Femur (tissue), 1 donor: ENCODE measurements at regions not wholly inside any gene's neighbourhood (a gene's known extent, or its start where the extent isn't known, plus 50 kb on each side); places are given as distances from the start of the nearest gene placed in this dataset.

Experiments
- DNase-seq: peaks from one replicate; pipeline ENCODE4 v3.0.0-alpha.2; 2017

DNA sequence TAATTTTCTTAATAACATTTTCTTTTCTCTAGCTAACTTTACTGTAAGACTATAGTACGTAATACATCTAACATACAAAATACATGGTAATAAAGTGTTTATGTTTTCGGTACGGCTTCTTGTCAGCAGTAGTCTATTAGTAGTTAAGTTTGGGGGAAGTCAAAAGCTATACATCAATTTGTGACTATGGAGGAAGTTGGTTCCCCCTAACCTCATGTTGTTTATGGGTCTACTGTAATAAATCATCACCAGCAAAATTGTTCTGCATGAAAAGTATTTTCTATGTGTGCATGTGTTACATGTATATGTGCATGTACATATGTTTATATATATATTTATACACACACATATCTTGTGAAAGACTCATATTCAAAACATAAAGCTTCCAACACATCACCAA, 303.0 kb downstream of the TRIB2 start:
- DNase-seq = no peak

DNA sequence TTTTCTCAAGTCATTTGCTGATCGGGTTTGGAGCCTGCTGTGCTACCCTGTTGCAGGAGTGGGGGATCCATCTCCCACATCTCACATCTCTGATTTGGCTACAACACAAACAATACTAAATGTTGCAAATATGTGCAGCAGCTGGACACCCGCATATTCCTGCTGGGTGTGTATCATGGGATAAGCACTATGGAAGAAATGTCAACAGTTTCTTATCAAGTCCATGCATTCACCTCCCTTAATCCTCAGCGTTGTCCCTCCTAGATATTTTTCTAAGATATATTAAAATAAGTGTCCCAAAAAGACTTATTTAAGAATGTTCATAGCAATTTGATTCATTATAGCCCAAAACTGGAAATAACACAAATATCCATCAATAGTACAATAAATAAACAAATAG, 303.7 kb downstream of the TRIB2 start:
- DNase-seq = no peak

DNA sequence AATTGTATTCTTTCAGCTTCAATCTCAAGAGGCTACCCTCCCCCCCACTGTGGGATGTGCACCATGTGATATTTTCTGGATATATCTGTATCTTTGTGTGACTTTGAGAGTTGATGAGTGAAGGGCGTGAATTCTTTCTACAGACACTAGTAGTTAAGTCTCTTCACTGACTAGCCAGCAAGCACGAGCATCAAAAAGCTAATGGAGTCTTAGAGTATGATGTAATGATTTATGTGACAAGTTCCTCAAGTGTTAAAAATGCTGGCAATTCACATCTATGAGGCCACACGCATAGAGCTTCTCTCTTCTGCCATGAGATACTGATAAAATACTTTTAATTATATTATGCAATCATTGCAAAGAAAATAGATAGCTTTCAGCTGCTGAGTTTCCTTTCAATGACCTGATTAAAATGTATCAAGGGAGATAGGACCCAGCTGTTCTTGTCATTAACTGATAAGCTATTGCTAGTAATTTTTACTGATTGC, 304.8 kb downstream of the TRIB2 start:
- DNase-seq = no peak

DNA sequence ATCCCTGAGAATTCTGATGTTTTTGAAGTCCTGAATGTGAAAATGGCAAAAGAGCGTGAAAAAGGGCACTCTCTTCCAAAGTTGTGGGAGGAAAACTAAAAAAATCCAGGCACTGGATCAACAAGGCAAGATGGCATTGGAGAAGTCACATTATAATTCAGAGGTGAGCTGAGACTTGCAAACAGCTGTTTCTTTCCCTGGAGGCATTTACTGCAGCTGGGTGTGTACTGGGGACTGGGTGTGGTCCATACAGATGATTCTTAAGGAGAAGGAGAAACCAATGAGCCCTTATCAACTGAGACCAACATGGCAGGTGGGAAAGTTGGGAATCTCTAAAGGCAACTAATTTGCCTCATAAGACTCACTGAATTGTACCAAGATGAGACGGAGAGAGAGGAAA, 313.9 kb downstream of the TRIB2 start:
- DNase-seq = no peak

DNA sequence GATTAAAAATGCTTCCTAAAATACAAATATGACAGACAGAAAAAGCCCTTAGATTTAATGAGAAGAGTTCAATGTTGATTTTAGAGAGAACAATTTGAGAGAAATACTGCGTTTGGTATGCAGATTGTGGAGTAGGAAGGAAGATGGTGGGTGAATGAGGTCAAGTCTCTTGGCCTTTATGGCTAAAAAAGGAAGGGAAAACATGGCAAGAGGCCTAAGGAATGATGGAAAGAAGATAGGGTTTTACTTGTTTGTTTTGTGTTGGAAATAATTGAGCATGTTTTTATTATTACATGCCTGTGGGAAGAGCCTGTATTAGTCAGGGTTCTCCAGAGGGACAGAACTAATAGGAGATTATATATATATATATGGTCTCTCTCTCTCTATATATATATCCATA, 318.1 kb downstream of the TRIB2 start:
- DNase-seq = no peak

DNA sequence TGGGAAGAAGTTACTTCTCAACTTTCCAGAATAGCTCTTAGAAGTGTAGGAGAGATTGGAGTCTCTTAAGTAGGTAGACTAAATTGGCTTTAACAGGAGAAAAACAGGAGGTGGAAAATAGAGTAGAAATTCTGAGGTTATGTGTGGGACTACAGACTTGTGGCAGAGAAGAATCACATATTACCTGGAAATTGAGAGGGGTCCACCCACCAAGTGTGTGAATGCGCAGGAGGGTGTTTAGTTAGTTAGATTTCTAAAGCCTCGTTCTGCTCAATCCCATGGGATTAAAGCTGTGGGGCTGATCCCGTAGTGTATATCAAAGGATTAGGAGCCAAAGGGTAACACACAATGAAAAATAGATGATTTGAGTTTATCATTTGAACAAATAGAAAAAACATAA, 319.1 kb downstream of the TRIB2 start:
- DNase-seq = no peak

DNA sequence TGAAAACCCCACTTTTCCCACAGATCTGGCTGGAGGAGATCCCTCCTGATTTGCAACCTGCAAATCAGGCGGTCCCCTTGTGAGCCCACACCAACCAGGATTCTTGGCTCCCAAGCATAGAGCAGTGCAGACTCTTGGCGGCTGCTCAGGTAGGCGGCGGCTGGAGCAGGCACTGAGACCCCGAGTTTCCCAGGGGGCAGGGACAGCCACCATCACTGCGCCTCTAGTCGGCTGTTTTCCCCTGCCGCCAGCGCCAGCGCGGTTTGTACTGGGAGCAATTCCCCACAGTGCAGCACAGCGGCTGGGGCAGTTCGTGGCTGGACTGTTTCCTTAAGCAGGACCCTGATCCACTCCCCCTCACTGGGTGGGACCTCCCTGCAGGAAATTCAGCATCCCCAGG, 323.3 kb downstream of the TRIB2 start:
- DNase-seq = no peak

DNA sequence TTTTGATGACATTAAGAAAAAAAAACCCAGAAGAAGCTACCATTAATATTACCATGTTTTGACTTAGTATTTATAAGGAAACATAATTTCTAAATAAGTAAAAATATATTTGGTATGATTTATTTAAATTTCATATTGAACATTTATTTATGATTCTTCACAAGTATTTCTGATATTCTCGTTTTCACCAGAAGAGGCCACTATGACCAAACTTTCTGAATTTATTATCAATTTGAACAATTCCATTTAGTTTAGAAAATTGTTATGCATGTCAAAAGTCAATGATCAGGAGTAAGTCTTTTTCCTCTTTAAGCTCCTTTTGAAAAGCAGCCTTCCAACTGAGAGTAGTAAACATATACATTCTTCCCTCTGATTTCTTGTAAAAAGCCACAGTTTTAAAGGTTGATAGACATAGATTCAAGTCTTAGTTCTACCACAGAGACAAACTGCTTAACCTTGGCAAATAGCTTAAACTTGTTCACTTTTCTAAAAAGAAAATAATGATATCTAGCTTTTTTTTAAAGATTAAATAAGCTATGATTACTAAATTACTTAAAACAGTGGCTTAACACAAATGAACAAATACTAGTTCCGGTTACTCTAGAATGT, 329.9 kb downstream of the TRIB2 start:
- no peak for DNase-seq

DNA sequence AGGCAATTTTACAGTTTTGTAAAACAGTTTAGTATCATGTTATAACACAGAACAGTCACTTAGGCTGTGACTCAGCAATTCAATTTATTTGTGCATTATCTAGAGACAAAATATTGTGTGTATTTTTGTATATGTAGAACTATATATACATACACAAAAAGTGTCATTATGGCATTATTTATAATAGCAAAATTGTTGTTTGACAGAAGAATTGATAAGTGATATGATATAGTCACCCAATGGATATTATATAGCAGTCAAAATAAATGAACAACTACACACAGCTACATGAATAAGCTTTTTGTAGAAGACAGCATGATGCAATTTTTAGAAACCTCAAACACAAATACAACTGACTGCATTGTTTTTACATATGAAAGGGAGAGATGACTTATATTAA, 334.0 kb downstream of the TRIB2 start:
- no peak for DNase-seq

DNA sequence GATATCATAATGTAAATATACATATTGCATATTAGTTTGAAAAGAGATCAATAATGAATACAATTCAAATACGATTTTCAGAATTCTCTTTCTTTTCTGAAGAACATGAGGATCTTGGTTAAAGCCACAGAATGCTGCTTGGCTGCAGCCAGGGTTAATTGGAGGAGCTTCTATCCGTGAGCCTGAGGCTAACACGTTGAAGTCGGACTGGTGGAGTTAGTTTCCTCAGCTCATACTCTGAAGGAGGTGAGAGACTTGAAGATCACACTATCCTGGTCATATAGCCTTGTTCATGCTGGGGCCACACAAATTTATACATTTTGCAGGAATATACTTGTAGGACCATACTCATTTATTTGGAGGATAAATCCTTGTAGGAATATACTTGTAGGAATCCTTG, 335.8 kb downstream of the TRIB2 start:
- no peak for DNase-seq

DNA sequence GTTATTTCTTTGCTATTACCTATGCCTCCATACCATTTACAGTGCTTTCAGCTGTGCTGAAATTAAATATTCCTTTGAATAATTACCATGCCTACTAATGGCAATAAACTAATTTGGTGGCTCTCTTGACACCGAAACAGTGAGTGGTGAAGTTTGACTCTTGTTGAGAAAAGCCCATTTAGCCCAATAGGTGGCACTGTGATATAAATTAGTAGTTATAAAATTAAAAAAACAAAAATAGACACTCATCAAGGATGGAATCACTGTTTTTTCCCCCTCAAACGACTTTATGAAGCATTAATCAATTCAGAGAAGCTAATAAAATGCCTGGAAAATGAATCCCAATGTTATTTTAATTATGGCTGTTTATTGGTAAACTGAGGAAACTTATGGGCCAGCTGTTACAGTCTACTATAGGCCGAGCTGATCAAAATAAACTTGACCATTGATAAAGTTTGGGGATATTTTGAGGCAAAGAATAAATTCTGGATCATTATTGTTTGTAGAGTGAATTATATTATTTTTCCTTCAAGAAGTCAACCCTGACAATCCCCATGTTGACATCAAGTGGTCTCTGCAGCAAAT, 339.6 kb downstream of the TRIB2 start:
- no peak for DNase-seq

DNA sequence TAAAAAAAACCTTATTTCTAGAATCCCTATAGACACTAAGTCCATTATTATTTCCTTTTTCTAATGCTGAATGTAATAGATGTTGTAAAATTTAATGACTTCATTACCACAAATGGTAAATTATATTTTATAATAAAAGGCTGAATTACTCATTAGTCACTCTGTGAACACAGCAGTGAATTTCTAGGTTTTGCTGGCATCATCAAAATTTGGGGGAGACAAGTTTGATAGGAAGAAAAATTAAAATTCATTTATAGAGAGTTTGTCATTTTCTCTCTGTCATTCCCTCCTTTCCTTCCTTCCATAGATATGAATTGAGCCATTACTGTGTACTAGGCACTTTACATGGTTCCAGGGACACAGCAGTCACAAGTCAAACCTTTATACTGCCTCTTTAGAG, 340.9 kb downstream of the TRIB2 start:
- no peak for DNase-seq

DNA sequence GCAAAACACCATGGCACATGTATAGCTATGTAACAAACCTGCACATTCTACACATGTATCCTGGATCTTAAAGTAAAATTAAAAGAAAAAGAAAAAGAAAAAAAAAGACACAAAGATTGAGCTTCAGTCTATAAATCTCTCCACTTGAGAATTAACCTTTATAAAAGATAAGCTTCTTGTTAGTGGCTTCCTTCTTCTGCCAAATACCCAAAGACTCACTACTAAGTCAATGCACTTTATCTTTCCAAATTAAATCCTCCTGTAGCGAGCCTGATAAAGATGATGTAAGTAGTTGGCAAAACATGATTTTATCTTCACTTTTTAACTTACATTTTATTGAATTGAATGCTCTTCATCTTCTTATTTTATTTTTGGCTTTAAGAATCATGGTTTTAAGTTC, 349.9 kb downstream of the TRIB2 start:
- no peak for DNase-seq

DNA sequence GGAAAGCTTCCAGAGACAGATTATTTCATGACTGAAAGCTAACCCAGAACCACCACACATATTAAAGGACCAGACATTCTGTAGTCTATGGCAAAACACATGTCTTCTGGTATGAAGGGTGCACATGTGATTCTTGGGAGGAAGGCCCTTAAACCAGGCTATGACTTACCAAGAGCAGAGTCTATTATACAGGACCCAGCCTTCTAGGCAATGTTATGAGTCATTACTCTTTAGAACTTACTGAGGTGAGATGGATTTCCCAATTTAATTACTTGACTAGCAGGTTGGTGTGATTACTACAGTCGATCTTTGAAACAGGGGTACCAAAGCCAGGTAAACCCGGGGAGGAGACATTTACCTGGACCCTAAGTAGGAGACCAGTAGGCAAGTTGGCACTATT, 350.8 kb downstream of the TRIB2 start:
- no peak for DNase-seq

DNA sequence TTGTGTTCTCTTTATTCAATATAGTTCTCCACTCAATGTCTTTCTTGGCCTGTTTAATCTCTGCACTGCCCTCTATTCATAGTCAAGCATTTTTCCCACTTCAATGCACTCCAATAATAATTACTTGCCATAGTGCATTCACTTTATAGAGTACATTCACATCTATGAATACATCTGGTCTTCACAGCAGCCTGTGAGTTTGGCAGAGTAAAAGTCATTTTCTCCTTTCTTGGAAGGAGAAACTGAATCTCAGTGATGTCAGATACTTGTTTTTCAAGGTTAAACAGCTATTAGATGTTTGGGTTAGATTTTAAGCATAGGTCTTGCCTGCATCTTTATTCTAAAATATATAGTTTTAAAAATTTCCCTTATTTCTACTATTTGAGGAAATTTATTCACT, 373.2 kb downstream of the TRIB2 start:
- DNase-seq = no peak

DNA sequence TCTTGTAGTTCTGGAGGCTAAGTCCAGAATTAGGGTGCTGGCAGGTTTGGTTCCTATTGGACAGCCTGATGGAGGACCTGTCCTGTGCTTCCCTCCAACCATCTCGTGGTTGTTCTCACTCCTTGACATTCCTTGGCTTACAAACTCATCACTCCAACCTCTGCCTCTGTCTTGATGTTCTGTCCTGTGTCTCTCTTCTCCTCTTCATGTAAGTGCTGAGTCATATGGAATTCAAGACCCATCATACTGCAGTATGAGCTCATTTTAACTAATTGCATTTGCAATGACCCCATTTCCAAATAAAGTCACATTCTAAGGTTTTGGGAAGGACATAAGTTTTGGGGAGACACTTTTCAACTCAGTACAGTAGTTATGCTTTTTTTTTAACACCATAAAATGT, 374.7 kb downstream of the TRIB2 start:
- no peak for DNase-seq

DNA sequence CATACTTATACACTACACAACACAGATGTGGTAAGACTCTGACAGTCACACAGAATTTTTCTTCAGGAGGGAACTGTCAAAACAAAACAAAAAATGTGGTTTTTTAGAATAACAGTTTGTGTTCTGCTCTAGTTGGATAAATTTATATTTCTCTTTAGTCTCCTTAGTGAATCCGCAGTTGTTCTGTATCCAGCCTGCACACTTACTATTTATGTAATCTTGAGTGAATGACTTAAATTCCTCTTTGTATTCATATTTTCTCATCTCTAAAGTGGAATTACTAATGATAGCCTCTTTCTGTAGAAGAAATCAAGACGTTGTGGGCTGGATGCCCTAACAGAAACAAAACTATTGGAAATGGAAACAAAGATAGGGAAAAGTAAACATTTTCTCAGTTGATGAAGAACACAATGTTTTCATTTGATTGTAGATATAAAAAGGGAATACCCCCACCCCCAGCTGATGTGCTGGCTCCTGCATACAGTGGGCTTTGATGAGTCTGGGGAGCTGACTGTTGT, 375.2 kb downstream of the TRIB2 start:
- no peak for DNase-seq

DNA sequence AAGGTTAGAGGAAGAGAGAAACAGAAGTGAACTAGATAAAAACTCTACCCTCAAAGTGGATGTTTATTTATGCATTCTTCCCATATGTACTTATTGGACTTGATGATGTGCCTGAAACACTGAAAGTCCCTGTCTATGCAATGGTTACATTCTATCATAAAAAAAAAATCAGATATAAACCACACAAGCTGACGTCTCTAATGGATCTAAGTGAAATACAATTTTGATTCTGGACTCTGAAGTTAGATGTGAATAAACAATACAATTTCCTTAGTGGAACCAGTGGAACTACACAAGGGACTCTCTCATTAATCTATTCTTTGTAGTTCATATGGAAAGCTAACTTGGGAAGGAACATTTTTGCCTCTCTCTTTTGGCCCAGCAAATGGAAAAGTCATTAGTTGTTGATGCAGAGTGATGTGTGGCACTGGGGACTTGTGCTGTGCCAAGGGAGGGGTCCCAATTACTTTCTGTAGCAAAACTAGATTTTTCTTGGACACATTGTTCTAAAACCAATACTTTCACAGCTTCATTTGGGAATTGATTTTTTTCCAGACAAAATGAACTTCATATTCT, 376.8 kb downstream of the TRIB2 start:
- DNase-seq = peak; percentile 49

DNA sequence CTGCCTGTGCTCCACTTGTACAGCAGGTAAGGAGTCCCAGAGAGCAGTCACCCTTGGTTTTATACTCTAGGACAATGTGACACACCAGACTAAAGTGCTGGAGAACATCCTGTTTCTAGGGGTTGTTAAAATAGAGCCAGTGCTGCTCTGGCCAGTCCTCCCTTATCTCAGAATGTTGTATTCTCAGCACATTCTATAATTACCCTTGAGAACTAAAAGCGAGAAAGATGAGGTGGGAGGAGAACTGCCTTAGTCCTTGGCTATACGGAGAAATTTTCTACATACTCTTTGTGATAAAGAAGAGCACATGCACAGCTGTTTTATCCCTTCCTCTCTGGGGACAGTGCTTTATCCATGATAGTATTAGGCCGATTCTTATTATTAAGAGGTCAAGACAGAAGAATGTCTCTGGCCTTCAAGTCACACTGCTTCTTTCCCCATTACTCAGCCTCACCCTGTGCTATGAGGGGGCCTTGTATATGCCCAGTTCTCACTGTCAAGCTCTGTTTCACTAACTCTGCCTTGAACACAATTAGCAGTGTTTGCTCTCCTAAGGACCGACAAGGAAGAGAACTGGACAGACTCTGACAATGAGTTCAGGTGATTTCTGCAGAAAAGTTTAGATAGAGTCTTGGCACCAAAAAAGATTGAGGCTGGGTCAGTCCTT, 385.8 kb downstream of the TRIB2 start:
- no peak for DNase-seq

DNA sequence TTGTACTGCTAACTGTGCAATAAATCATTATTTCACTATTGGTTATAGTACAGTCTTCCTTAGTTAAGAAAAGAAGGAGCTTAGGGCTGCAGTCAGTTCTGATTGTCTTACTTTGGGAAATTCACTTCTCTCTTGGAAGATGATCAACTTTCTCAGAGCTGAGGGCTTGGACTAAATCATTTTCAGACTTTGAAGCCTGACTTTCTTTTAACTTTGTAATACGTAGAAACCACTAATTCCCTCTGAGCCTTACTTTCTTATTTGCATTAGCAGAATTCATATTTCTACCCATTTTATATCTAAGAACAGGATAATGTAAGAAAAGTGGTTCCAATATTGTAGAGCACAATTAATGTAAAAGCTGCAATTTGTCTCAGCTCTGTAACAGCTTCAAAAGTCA, 386.4 kb downstream of the TRIB2 start:
- DNase-seq = no peak

DNA sequence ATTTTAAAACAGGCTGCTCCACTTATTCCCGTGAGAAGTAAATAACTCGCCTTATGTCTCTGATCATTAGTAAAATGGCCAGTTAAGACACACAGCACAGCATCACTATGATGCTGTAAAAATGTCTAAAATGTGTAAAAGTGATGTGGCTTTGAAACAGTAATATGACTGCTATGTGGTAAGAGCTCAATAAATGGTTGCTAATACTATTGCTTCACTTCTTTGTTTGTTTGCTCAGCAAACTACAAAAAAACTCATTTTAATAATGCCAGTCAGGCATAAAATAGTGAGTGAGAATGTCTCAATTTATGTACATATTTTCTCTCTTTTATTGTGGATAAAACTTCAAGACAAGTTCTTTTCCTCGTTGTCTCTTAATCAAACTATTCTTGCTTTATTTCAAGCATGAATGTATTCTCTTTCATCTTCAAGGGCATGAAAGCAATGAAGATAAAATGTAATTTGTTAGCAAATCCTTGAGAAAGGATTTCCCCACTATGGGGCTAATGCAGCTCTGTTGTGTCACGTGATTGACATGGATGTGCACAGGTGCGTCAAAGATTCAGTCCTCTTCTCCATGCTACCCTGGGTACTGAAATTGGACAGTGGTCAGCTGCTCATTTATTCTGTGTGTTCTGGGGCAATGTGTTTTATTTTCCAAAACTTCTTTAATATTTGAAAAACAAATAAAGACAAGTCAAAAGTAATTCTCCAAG, 387.2 kb downstream of the TRIB2 start:
- no peak for DNase-seq

DNA sequence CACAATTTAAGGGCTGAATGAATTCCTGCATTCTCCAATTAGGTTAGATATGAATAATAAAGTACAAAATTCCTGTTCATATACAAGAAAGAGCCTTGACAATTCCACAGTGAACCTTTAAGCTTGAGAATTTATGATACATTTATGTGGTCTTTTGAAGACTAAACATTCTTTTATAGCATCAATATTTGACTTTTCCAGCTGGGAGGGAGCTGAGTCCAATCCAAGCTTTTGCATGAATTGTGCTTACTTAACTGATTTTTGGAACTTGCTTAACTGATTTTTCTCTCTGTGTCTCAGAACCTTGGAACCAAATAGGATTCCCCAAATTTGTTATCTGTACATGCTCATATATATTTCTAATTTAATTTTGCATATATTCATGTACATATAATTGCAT, 388.0 kb downstream of the TRIB2 start:
- DNase-seq = no peak

DNA sequence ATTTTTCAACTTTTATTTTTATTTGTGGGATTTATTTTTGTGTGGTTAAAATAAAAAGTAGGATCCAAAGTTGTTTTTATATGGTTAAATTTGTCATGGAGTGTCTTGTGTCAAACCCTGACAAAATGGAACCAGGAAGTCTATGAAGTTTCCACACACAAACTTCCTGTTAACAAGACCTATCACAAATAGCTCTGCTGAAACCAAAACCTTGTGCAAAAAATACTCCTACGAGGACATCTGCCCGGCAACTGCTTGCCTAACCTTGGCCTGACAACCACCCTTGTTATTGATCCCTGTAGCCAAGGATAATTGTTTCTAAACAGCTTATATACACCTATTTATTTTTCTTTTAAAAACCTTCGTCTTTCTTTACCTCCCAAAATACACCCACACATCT, 389.6 kb downstream of the TRIB2 start:
- DNase-seq = no peak
